ENCODE measurements at regions not wholly inside any gene's neighbourhood (a gene's known extent, or its start where the extent isn't known, plus 50 kb on each side); places are given as distances from the start of the nearest gene placed in this dataset.

- H3K36me3 ChIP-seq (ENCODE audit: insufficient read depth, low read length) = no peaks in the 10 kb centered on the region
- no peak overlapping the region for H3K27ac ChIP-seq (ENCODE audit: low read depth, low read length)
- no peak overlapping the region for H3K4me3 ChIP-seq (ENCODE audit: low read depth in 1 of 2, low read length in 2 of 2)
- H3K27me3 ChIP-seq (ENCODE audit: control insufficient read depth in 1 of 2, insufficient read depth in 2 of 2, low read length in 2 of 2) = no peaks in the 10 kb centered on the region
- H3K4me1 ChIP-seq (ENCODE audit: insufficient read depth, low read length) = no peaks in the 10 kb centered on the region
- H3K9me3 ChIP-seq (ENCODE audit: low read length) = no peaks in the 10 kb centered on the region
- H3K9ac ChIP-seq (ENCODE audit: low read length) = no peak overlapping the region
Observed at GRCh38 chr9:118993965-118994364, 375.3 kb downstream of the BRINP1 start.

- Histone ChIP-seq H3K4me3 (ENCODE audit: low read depth in 1 of 2, low read length in 2 of 2) (no peak overlapping the region), H3K4me1 (ENCODE audit: insufficient read depth, low read length) (peaks cover 24% of the 10 kb centered on the region), H3K9ac (ENCODE audit: low read length) (no peak overlapping the region), H3K27me3 (ENCODE audit: control insufficient read depth in 1 of 2, insufficient read depth in 2 of 2, low read length in 2 of 2) (no peaks in the 10 kb centered on the region), H3K27ac (ENCODE audit: low read depth, low read length) (no peak overlapping the region), H3K36me3 (ENCODE audit: insufficient read depth, low read length) (no peaks in the 10 kb centered on the region), H3K9me3 (ENCODE audit: low read length) (no peaks in the 10 kb centered on the region)
Observed at GRCh38 chr9:119002491-119002890, 366.7 kb downstream of the BRINP1 start.

- Histone ChIP-seq H3K27ac (ENCODE audit: low read depth, low read length) (no peak overlapping the region), H3K36me3 (ENCODE audit: insufficient read depth, low read length) (no peaks in the 10 kb centered on the region), H3K4me1 (ENCODE audit: insufficient read depth, low read length) (peaks cover 24% of the 10 kb centered on the region), H3K9ac (ENCODE audit: low read length) (no peak overlapping the region), H3K27me3 (ENCODE audit: control insufficient read depth in 1 of 2, insufficient read depth in 2 of 2, low read length in 2 of 2) (no peaks in the 10 kb centered on the region), H3K4me3 (ENCODE audit: low read depth in 1 of 2, low read length in 2 of 2) (no peak overlapping the region), H3K9me3 (ENCODE audit: low read length) (no peaks in the 10 kb centered on the region)
Observed at GRCh38 chr9:119003201-119003611, 366.0 kb downstream of the BRINP1 start.

GRCh38 chr9:119003882-119004617, 365.2 kb downstream of the BRINP1 start:
- Histone ChIP-seq H3K4me1 (ENCODE audit: insufficient read depth, low read length) (peaks cover 24% of the 10 kb centered on the region), H3K9me3 (ENCODE audit: low read length) (no peaks in the 10 kb centered on the region), H3K4me3 (ENCODE audit: low read depth in 1 of 2, low read length in 2 of 2) (no peak overlapping the region), H3K36me3 (ENCODE audit: insufficient read depth, low read length) (no peaks in the 10 kb centered on the region), H3K9ac (ENCODE audit: low read length) (no peak overlapping the region), H3K27ac (ENCODE audit: low read depth, low read length) (no peak overlapping the region), H3K27me3 (ENCODE audit: control insufficient read depth in 1 of 2, insufficient read depth in 2 of 2, low read length in 2 of 2) (no peaks in the 10 kb centered on the region)

GRCh38 chr9:119004618-119004990, 364.6 kb downstream of the BRINP1 start:
- Histone ChIP-seq H3K27ac (ENCODE audit: low read depth, low read length) (no peak overlapping the region), H3K4me3 (ENCODE audit: low read depth in 1 of 2, low read length in 2 of 2) (no peak overlapping the region), H3K9me3 (ENCODE audit: low read length) (no peaks in the 10 kb centered on the region), H3K9ac (ENCODE audit: low read length) (no peak overlapping the region), H3K27me3 (ENCODE audit: control insufficient read depth in 1 of 2, insufficient read depth in 2 of 2, low read length in 2 of 2) (no peaks in the 10 kb centered on the region), H3K4me1 (ENCODE audit: insufficient read depth, low read length) (peaks cover 24% of the 10 kb centered on the region), H3K36me3 (ENCODE audit: insufficient read depth, low read length) (no peaks in the 10 kb centered on the region)

- peaks cover 24% of the 10 kb centered on the region for H3K4me1 ChIP-seq (ENCODE audit: insufficient read depth, low read length)
- no peaks in the 10 kb centered on the region for H3K9me3 ChIP-seq (ENCODE audit: low read length)
- H3K36me3 ChIP-seq (ENCODE audit: insufficient read depth, low read length) = no peaks in the 10 kb centered on the region
- no peak overlapping the region for H3K4me3 ChIP-seq (ENCODE audit: low read depth in 1 of 2, low read length in 2 of 2)
- H3K27me3 ChIP-seq (ENCODE audit: control insufficient read depth in 1 of 2, insufficient read depth in 2 of 2, low read length in 2 of 2) = no peaks in the 10 kb centered on the region
- H3K27ac ChIP-seq (ENCODE audit: low read depth, low read length) = no peak overlapping the region
- H3K9ac ChIP-seq (ENCODE audit: low read length) = no peak overlapping the region
Observed at GRCh38 chr9:119005162-119005561, 364.1 kb downstream of the BRINP1 start.

GRCh38 chr9:119009249-119009648, 360.0 kb downstream of the BRINP1 start:
- Histone ChIP-seq H3K36me3 (ENCODE audit: insufficient read depth, low read length) (no peaks in the 10 kb centered on the region), H3K4me3 (ENCODE audit: low read depth in 1 of 2, low read length in 2 of 2) (no peak overlapping the region), H3K4me1 (ENCODE audit: insufficient read depth, low read length) (peaks cover 12% of the 10 kb centered on the region), H3K27me3 (ENCODE audit: control insufficient read depth in 1 of 2, insufficient read depth in 2 of 2, low read length in 2 of 2) (no peaks in the 10 kb centered on the region), H3K9me3 (ENCODE audit: low read length) (no peaks in the 10 kb centered on the region), H3K27ac (ENCODE audit: low read depth, low read length) (no peak overlapping the region), H3K9ac (ENCODE audit: low read length) (no peak overlapping the region)

- Histone ChIP-seq H3K27me3 (ENCODE audit: control insufficient read depth in 1 of 2, insufficient read depth in 2 of 2, low read length in 2 of 2) (no peaks in the 10 kb centered on the region), H3K9me3 (ENCODE audit: low read length) (no peaks in the 10 kb centered on the region), H3K27ac (ENCODE audit: low read depth, low read length) (no peak overlapping the region), H3K9ac (ENCODE audit: low read length) (no peak overlapping the region), H3K4me1 (ENCODE audit: insufficient read depth, low read length) (no peaks in the 10 kb centered on the region), H3K36me3 (ENCODE audit: insufficient read depth, low read length) (no peaks in the 10 kb centered on the region), H3K4me3 (ENCODE audit: low read depth in 1 of 2, low read length in 2 of 2) (no peak overlapping the region)
Observed at GRCh38 chr9:119020284-119020683, 349.0 kb downstream of the BRINP1 start.

- Histone ChIP-seq H3K4me1 (ENCODE audit: insufficient read depth, low read length) (peaks cover 4% of the 10 kb centered on the region), H3K27me3 (ENCODE audit: control insufficient read depth in 1 of 2, insufficient read depth in 2 of 2, low read length in 2 of 2) (no peaks in the 10 kb centered on the region), H3K4me3 (ENCODE audit: low read depth in 1 of 2, low read length in 2 of 2) (no peak overlapping the region), H3K36me3 (ENCODE audit: insufficient read depth, low read length) (no peaks in the 10 kb centered on the region), H3K27ac (ENCODE audit: low read depth, low read length) (no peak overlapping the region), H3K9me3 (ENCODE audit: low read length) (no peaks in the 10 kb centered on the region), H3K9ac (ENCODE audit: low read length) (no peak overlapping the region)
Observed at GRCh38 chr9:119020730-119021333, 348.4 kb downstream of the BRINP1 start.

GRCh38 chr9:119026120-119026519, 343.1 kb downstream of the BRINP1 start:
- no peak overlapping the region for H3K9ac ChIP-seq (ENCODE audit: low read length)
- no peak overlapping the region for H3K4me3 ChIP-seq (ENCODE audit: low read depth in 1 of 2, low read length in 2 of 2)
- no peaks in the 10 kb centered on the region for H3K36me3 ChIP-seq (ENCODE audit: insufficient read depth, low read length)
- no peaks in the 10 kb centered on the region for H3K27me3 ChIP-seq (ENCODE audit: control insufficient read depth in 1 of 2, insufficient read depth in 2 of 2, low read length in 2 of 2)
- peak overlapping the region; percentile 60 for H3K27ac ChIP-seq (ENCODE audit: low read depth, low read length)
- no peaks in the 10 kb centered on the region for H3K9me3 ChIP-seq (ENCODE audit: low read length)
- peaks cover 24% of the 10 kb centered on the region for H3K4me1 ChIP-seq (ENCODE audit: insufficient read depth, low read length)

- Histone ChIP-seq H3K4me3 (ENCODE audit: low read depth in 1 of 2, low read length in 2 of 2) (no peak overlapping the region), H3K27ac (ENCODE audit: low read depth, low read length) (no peak overlapping the region), H3K9me3 (ENCODE audit: low read length) (no peaks in the 10 kb centered on the region), H3K36me3 (ENCODE audit: insufficient read depth, low read length) (no peaks in the 10 kb centered on the region), H3K4me1 (ENCODE audit: insufficient read depth, low read length) (peaks cover 24% of the 10 kb centered on the region), H3K9ac (ENCODE audit: low read length) (no peak overlapping the region), H3K27me3 (ENCODE audit: control insufficient read depth in 1 of 2, insufficient read depth in 2 of 2, low read length in 2 of 2) (no peaks in the 10 kb centered on the region)
Observed at GRCh38 chr9:119027901-119028699, 341.1 kb downstream of the BRINP1 start.

Data from muscle layer of colon (tissue), 2 donors.